Right renal pelvis (tissue), 4 donors: ENCODE measurements at regions not wholly inside any gene's neighbourhood (a gene's known extent, or its start where the extent isn't known, plus 50 kb on each side); places are given as distances from the start of the nearest gene placed in this dataset.

Source experiments
- DNase-seq, 4 donors: peaks; one replicate each; pipeline ENCODE4 v3.0.0-alpha.2; 2013; ENCODE audit warnings: low read depth in 4 of 4, low spot score in 3 of 4, missing footprints in 1 of 4

- no peak for DNase-seq
Measured at GRCh38 chr16:76157629-76158028, 119.6 kb upstream of the CNTNAP4 start.

- no peak for DNase-seq
Measured at GRCh38 chr16:76162046-76162445, 115.2 kb upstream of the CNTNAP4 start.

- no peak for DNase-seq
Measured at GRCh38 chr16:76164970-76165558, 112.1 kb upstream of the CNTNAP4 start.

GRCh38 chr16:76175718-76176117, 101.5 kb upstream of the CNTNAP4 start:
- no peak for DNase-seq

- no peak for DNase-seq
Measured at GRCh38 chr16:76176153-76176552, 101.0 kb upstream of the CNTNAP4 start.

GRCh38 chr16:76176616-76177015, 100.6 kb upstream of the CNTNAP4 start:
- no peak for DNase-seq

GRCh38 chr16:76182041-76182635, 95.1 kb upstream of the CNTNAP4 start:
- no peak for DNase-seq

- no peak for DNase-seq
Measured at GRCh38 chr16:76183647-76184046, 93.6 kb upstream of the CNTNAP4 start.

GRCh38 chr16:76190057-76190456, 87.1 kb upstream of the CNTNAP4 start:
- DNase-seq, result no peak

- DNase-seq, result no peak
Measured at GRCh38 chr16:76190480-76190879, 86.7 kb upstream of the CNTNAP4 start.

GRCh38 chr16:76193906-76194615, 83.1 kb upstream of the CNTNAP4 start:
- DNase-seq, result no peak

- peak in 1 of 4 donors; percentile 10 for DNase-seq
Measured at GRCh38 chr16:76194616-76195015, 82.6 kb upstream of the CNTNAP4 start.

GRCh38 chr16:76195056-76195455, 82.1 kb upstream of the CNTNAP4 start:
- DNase-seq, result no peak

GRCh38 chr16:76195648-76196047, 81.6 kb upstream of the CNTNAP4 start:
- DNase-seq, result no peak

GRCh38 chr16:76197900-76198299, 79.3 kb upstream of the CNTNAP4 start:
- DNase-seq, result no peak

GRCh38 chr16:76199681-76200220, 77.5 kb upstream of the CNTNAP4 start:
- no peak for DNase-seq

GRCh38 chr16:76201385-76201784, 75.8 kb upstream of the CNTNAP4 start:
- no peak for DNase-seq

- no peak for DNase-seq
Measured at GRCh38 chr16:76204249-76204648, 73.0 kb upstream of the CNTNAP4 start.

- DNase-seq, result no peak
Measured at GRCh38 chr16:76207270-76207669, 69.9 kb upstream of the CNTNAP4 start.

GRCh38 chr16:76210157-76210556, 67.0 kb upstream of the CNTNAP4 start:
- no peak for DNase-seq

- DNase-seq, result no peak
Measured at GRCh38 chr16:76213860-76214259, 63.3 kb upstream of the CNTNAP4 start.

- no peak for DNase-seq
Measured at GRCh38 chr16:76214856-76215255, 62.3 kb upstream of the CNTNAP4 start.
